ENCODE measurements at regions not wholly inside any gene's neighbourhood (a gene's known extent, or its start where the extent isn't known, plus 50 kb on each side); places are given as distances from the start of the nearest gene placed in this dataset.

GRCh38 chr4:163795885-163796284 lies 301.4 kb downstream of the TMA16 start:
- no peak for TF ChIP-seq CTCF (IDR thresholded peaks at IDR 0.05)
- TF ChIP-seq POLR2A (IDR thresholded peaks at IDR 0.05) = no peak
